NT2/D1 (cell line): ENCODE measurements at regions not wholly inside any gene's neighbourhood (a gene's known extent, or its start where the extent isn't known, plus 50 kb on each side); places are given as distances from the start of the nearest gene placed in this dataset.
"Not testable (repeated sequence)": the region's sequence is repeated elsewhere in the genome, so short reads cannot be mapped to it uniquely, and the experiment has no call there.

Source experiments
- SUZ12 ChIP-seq: IDR thresholded peaks from 2 replicates; pipeline ENCODE4 v1.6.1; 2011; ENCODE audit not compliant: insufficient read length, insufficient read depth; ENCODE audit errors: extremely low read depth
- YY1 ChIP-seq: IDR thresholded peaks from 2 replicates; pipeline ENCODE4 v1.6.1; 2011; ENCODE audit not compliant: insufficient read length, insufficient read depth
- ZNF274 ChIP-seq: IDR thresholded peaks from 2 replicates; pipeline ENCODE4 v1.6.1; 2011; ENCODE audit warnings: mild to moderate bottlenecking, low read depth, low read length

- not testable (repeated sequence) for TF ChIP-seq YY1, SUZ12, ZNF274
These were observed 116.0 kb upstream of the PALM2AKAP2 start for GRCh38 chr9:109663978-109664377.
